ENCODE measurements at regions not wholly inside any gene's neighbourhood (a gene's known extent, or its start where the extent isn't known, plus 50 kb on each side); places are given as distances from the start of the nearest gene placed in this dataset.
"Not testable (repeated sequence)": the region's sequence is repeated elsewhere in the genome, so short reads cannot be mapped to it uniquely, and the experiment has no call there.

DNA sequence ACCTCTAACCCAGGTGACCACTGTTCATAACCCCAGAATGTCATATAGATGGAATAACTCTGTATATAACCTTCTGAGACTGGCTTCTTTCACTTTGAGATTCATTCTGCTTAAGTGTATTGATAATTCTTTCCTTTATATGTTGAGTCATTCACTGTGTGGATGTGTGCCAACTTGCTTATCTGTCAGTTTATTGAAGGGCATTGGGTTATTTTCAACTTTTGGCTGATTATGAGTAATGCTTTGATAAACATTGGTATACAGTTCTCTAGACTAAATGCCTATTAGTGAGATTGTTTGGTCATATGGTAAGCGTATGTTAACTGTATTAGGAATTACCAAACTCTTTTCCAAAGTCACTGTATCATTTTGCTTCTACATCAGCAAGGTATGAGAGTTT lies 453.4 kb upstream of the SPTLC3 start:
- Histone ChIP-seq H3K9ac (ENCODE audit: low read depth in 2 of 2, low read length in 2 of 2) (no peak overlapping the region), H3K9me3 (no peaks in the 10 kb centered on the region), H3K36me3 (no peaks in the 10 kb centered on the region), H3K27me3 (no peaks in the 10 kb centered on the region), H3K4me3 (no peak overlapping the region), H3K4me1 (no peaks in the 10 kb centered on the region), H3K27ac (no peak overlapping the region)
- intact Hi-C loops (cut with DNase I), result no loop called here
- TF ChIP-seq CTCF (IDR thresholded peaks at IDR 0.05), result no peak
- DNase-seq, result no peak

DNA sequence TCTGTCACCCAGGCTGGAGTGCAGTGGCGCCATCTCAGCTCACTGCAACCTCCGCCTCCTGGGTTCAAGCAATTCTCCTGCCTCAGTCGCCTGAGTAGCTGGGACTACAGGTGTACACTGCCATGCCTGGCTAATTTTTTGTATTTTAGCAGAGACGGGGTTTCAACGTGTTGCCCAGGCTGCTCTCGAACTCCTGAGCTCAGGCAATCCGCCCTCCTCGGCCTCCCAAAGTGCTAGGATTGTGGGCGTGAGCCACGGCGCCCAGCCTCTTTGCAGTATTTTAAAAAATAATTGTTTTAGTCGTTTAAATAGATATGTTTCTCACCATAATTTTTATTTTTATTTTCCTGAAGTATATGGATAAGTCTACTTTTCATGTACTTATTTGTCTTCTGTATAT lies 452.9 kb upstream of the SPTLC3 start:
- H3K9me3 ChIP-seq; H3K36me3 ChIP-seq; DNase-seq; H3K4me3 ChIP-seq; intact Hi-C loops (cut with DNase I); H3K9ac ChIP-seq (ENCODE audit: low read depth in 2 of 2, low read length in 2 of 2); H3K27me3 ChIP-seq; H3K27ac ChIP-seq; H3K4me1 ChIP-seq: not testable (repeated sequence)

DNA sequence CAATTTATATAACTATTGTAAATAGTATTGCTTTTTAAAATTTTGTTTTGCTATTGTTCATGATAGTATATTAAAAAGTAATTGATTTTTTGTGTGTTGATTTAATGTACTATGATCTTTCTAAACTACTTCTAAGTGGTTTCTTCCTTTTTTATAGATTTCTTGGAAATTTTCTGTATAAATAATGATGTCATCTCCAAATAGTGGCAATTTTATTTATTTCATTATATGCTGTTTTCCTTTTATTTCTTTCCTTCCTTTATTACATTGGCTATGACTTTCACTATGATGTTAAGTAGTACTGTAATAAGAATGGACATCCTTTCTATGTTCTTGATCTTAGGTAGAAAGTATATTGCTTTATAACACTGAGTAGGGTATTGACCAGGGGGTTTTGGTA lies 451.5 kb upstream of the SPTLC3 start:
- no peak for TF ChIP-seq CTCF (IDR thresholded peaks at IDR 0.05)
- Histone ChIP-seq H3K27ac (no peak overlapping the region), H3K9ac (ENCODE audit: low read depth in 2 of 2, low read length in 2 of 2) (no peak overlapping the region), H3K27me3 (no peaks in the 10 kb centered on the region), H3K36me3 (no peaks in the 10 kb centered on the region), H3K4me3 (no peak overlapping the region), H3K4me1 (no peaks in the 10 kb centered on the region), H3K9me3 (no peaks in the 10 kb centered on the region)
- intact Hi-C loops (cut with DNase I), result no loop called here
- no peak for DNase-seq

GRCh38 chr20:12564979-12565378 lies 443.8 kb upstream of the SPTLC3 start:
- no peak for DNase-seq
- Histone ChIP-seq H3K9ac (ENCODE audit: low read depth in 2 of 2, low read length in 2 of 2) (no peak overlapping the region), H3K27me3 (no peaks in the 10 kb centered on the region), H3K36me3 (no peaks in the 10 kb centered on the region), H3K4me3 (no peak overlapping the region), H3K27ac (no peak overlapping the region), H3K9me3 (no peaks in the 10 kb centered on the region), H3K4me1 (no peaks in the 10 kb centered on the region)
- TF ChIP-seq CTCF (IDR thresholded peaks at IDR 0.05), result no peak
- intact Hi-C loops (cut with DNase I), result no loop called here

GRCh38 chr20:12566596-12566995 lies 442.2 kb upstream of the SPTLC3 start:
- no peak for TF ChIP-seq CTCF (IDR thresholded peaks at IDR 0.05)
- Histone ChIP-seq H3K4me1 (no peaks in the 10 kb centered on the region), H3K27me3 (no peaks in the 10 kb centered on the region), H3K27ac (no peak overlapping the region), H3K36me3 (no peaks in the 10 kb centered on the region), H3K4me3 (no peak overlapping the region), H3K9me3 (no peaks in the 10 kb centered on the region), H3K9ac (ENCODE audit: low read depth in 2 of 2, low read length in 2 of 2) (no peak overlapping the region)
- intact Hi-C loops (cut with DNase I), result no loop called here
- DNase-seq, result no peak

DNA sequence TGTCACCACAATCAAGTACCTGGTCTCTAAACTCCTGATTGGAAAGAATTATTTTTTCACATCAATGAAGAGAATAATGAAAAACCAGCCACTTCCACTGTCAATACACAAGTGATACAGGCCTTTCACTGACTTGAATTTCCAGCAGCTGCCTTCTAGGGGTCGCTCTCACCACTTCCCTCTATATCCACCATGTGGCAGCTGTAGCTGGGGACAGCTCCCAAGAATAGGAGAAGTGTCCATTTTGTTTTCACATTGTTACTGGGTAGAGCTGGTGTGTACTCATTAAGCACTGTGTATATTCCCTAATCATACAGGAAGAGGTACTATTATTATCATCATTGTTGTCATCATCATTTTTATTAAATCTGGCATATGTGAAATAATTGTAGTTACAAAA lies 438.4 kb upstream of the SPTLC3 start:
- DNase-seq, result peak; percentile 38
- Histone ChIP-seq H3K36me3 (no peaks in the 10 kb centered on the region), H3K4me1 (no peaks in the 10 kb centered on the region), H3K9me3 (no peaks in the 10 kb centered on the region), H3K4me3 (no peak overlapping the region), H3K27me3 (no peaks in the 10 kb centered on the region), H3K9ac (ENCODE audit: low read depth in 2 of 2, low read length in 2 of 2) (no peak overlapping the region), H3K27ac (no peak overlapping the region)
- intact Hi-C loops (cut with DNase I), result no loop called here
- peak; percentile 29 for TF ChIP-seq CTCF (IDR thresholded peaks at IDR 0.05)
